HL-60/S4 treated with phorbol 12-myristate 13-acetate at 8.2 ng/mL for 4 days and 3 days (cell line): ENCODE measurements at regions not wholly inside any gene's neighbourhood (a gene's known extent, or its start where the extent isn't known, plus 50 kb on each side); places are given as distances from the start of the nearest gene placed in this dataset.

ENCODE experiments used
- in situ Hi-C: fragments of 300-500 bp; cut with MboI; formaldehyde crosslinking; loops from 2 replicates; pipeline ENCODE4 v1.15.0; 2022; ENCODE audit warnings: low sequenced_read_pairs

GRCh38 chr4:24121395-24122175, 231.7 kb upstream of the PPARGC1A start:
- in situ Hi-C loops, result no loop called here

DNA sequence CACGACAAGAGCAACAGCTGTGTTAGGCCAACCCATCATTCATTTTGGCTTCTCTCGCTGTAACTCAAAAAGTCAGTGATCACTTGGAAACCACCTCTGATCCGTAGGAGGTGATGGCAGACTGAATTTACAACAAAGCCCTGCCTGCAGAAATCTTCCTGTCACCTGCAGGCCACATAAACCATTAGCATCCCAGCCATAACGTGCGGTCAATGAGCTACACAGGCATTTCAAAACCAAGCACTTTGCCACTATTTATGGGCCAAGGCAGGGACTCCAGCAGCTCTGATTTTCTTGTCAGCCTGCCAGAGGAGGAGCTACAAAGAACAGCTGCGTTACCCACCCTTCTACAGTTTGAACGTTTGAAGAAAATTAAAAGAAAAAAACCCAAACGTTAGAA, 228.1 kb upstream of the PPARGC1A start:
- in situ Hi-C loops, result no loop called here

GRCh38 chr4:24116107-24116506, 226.3 kb upstream of the PPARGC1A start:
- in situ Hi-C loops, result no loop called here

- in situ Hi-C loops, result no loop called here
Measured at GRCh38 chr4:24114919-24115500, 225.2 kb upstream of the PPARGC1A start.

GRCh38 chr4:24114444-24114843, 224.6 kb upstream of the PPARGC1A start:
- in situ Hi-C loops, result no loop called here

DNA sequence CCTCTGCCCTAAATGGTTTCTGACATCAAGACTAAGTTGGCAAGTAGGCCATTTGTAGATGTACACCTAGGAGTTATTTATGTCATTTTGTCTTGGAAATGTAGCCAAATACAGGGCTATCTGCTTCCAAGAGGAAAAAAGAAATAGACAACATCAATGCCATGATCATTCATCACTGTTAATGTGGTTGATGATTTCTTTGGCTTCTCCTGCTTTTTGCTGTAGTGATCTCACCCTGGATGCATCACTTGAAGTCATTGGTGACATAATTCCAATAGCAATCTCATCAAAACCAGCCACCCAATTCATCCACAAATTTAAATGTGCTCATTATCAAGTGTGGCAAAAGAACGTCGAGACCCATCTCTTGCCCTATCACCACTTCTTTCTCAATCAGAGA, 222.6 kb upstream of the PPARGC1A start:
- in situ Hi-C loops, result no loop called here

DNA sequence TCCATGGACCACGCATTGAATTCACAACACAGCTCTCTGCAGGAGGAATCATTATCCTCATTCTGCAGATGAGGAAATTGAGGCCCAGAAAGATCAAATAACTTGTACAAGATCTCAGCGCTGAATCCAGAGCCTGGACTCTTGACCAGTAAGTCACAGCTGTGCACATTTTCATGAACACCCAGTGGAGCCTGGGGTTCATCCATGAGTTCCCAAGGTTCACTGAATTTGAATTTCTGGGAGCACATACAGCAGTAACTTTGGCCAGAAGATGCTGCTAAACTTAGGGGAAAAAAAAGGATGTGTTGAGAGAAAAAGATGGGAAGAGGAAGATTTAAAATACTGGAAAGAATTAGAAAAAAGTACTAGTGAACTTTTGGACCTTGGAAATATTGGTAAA, 218.7 kb upstream of the PPARGC1A start:
- in situ Hi-C loops, result no loop called here

- in situ Hi-C loops, result no loop called here
Measured at GRCh38 chr4:24105327-24106038, 215.6 kb upstream of the PPARGC1A start.

GRCh38 chr4:24104158-24104565, 214.3 kb upstream of the PPARGC1A start:
- in situ Hi-C loops, result no loop called here

DNA sequence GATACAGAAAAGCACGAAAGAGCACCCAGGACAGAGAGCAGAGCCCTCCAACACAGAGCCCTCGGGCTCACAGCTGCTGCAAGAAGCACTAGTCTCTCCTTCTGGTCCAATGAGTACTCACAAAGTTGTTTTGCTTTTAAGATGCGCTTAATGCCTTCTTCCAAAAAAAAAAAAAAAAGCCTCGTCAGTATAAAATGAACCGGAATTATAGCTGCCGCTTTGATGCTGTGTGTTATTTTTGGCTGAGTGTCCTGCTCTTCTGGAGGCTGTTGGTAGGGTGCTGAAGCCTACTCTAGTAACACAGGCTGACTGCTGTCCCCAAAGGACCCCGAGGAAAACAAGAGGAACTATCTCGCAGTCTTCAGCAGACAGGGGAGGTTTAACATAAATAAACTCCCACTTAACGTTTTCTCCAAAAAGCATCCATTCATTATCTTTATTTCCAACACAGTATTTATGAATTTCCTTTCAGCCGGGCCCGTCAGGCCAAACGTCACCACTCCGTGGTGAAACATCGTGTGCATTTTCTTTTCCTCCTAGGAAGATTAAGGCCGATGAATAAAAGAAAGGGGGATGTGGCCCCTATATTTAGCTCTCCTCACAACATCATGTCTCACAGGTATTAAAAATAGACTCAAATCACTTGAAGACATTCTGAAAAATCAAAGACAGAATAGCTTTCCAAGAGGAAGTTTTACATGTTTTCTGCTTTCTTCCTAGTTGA, 213.7 kb upstream of the PPARGC1A start:
- in situ Hi-C loops, result no loop called here

DNA sequence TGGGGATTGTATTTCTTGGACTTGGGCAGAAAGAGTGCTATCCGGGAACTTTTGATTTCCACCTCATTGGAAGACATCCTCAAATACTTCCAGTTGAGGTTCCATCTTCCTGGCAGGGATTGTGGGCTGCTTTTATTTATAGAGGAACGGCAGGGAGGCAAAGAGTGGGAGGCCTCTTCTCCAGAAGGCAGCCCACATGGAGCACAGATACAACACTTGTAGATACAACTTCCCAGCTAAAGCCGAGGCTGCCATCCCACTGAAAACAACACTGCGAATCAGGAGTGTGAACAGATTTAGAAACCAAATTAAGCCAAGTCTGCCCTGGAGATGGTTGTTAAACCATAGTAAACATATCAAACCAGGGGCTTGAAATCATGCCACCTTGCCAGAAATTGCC, 212.8 kb upstream of the PPARGC1A start:
- in situ Hi-C loops, result no loop called here

DNA sequence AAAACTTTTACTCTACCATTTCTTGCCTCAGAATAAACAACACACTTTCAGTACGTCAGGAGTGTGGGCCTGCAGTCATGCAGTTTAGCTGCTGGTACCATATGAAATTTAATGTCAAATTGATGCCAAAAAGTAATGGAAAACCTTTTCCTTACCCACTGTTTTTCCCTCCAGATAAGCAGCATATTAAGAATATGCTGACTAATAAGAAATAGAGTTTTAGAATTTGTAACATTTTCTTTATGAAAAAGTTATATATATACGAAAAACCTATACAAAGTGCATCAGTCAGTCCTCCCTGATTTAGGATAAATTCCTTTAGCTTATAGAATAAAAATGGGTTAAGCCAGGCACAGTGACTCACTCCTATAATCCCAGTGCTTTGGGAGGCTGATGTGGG, 206.8 kb upstream of the PPARGC1A start:
- in situ Hi-C loops, result no loop called here

DNA sequence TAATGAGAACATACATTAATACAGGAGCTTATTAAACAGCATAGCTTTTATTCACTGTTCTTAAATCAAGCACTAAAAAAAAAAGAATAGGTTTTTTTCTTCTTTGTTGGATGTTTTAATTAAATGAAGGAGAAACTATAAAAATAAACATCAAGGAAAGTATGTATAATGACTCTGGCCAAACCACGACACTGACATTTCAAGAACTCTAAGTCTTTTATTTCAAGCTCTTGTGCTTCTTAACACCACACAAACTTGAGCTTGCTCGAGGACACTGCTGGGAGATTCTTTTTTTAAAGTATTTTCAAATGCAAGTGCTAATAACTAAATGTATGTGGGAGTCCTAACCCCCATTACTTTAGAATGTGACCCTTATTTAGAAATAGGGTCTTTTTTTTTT, 204.9 kb upstream of the PPARGC1A start:
- in situ Hi-C loops, result no loop called here

DNA sequence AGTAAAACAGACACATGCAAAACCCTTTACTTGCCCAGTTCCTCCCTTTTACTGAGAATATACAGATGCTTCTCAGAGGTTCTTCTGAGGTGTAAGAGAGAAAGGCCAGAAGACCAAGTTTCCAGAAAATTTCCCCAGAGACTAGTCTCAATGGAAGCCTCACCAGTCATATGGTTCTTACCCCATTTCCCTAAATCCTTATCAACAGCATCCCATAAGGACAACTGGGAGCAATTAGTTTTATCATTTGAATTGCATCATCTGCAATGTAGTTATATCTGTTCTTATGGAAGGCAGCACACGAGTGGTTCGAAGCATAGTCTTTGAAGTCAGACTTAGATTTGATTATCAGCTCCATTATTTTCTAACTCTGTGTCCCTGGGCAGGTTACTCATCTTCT, 203.6 kb upstream of the PPARGC1A start:
- in situ Hi-C loops, result no loop called here

DNA sequence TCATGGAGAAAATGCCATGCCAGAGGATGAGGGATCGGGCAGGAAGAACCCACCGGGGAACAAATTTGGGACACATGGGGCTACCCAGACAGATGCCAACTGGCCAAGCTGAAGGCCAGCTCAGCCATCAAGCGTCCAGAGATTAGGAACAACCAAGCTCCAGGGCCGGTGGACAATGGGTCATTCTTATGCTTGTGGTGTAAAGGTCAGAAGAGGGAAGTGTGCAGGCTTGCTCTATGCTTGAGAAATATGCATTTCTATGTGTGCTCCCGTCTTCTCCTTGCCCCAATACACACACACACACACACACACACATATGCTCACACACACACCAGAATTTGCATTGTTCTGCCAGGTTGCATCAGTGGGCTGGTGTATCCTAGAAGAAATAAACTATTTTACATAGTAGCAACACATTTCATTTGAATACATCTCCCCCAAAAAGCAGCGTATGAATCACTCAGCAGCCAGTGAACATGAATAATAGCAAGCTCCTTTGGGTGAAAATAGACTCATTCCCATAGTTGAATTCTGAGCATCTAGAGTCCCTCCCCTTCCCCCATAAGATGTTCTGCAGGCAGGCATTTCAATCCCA, 201.9 kb upstream of the PPARGC1A start:
- in situ Hi-C loops, result no loop called here

DNA sequence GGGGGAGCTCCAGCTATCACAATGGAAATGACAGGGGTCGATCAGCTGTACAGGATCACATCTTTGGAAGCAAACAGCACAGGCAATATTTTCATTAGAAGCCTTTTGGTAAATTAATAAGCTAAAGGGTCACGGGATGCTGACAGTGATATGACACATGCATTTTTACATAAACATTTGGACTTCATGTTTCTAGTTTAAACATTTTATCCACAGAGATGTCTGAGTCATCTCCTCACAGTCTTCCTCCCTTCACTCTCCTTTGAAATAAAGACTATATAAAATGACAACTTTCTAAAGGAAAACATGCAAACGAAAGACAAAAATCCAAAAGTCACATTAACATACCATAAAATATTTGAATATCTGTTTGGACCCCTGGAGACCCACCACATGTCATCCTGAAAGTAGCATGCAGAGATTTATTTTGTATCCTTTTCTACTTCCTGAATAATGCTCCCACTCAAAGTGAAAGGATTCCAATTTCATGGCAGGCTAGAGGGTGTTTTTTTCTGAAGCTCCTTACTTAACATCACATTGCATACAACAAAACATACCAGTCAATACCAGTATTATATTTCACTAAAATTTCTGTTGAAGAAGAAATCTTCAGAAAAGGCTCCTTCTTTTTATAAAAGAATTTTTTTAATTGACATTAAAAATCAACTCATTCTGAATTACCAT, 200.1 kb upstream of the PPARGC1A start:
- in situ Hi-C loops, result no loop called here

DNA sequence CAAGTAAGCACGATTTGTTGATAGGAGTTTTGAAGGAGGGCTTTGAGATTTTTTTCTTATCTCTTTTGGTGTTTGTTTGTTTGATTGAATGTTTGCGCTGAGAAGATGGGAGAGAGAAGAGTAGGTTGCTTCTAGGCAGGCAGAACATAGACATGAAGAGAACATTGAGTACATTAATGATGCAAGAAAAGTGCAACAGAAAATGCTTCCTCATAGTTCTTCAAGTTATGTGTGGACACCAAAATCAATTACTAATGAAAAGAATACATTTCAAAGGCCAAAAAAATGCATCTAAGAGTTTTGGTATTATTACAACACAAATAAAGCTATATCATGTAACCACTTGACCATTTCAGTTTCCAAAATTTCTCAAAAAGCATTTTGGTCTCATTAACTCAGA, 191.0 kb upstream of the PPARGC1A start:
- in situ Hi-C loops, result no loop called here

DNA sequence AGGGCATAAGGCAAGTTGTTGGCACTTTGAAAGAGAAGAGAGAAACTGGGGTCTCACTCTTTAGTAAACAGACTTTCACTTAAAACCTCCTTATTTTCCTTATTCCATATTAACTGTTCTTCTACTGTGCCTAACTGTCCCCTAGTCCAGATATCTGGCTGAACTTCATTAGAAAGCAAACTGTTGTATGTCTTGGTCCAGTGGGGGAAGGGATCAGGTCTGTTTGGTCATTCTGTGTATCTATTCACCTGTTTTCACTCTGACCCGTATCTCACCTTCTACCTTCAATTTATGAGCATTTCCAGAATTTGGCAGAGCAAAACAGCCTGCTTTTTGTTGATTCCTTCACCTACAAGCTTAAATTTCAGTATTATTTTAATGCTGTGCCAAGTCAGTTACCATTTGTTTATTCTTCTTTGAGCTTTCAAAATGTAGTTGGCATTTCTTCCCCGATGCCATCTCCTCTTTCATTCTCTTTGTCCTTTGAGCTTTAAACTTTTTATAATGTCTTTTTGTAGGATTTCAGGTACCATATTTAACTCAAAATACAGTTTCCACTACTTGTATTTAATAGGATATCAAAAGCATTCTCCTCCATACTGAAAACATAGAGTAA, 188.6 kb upstream of the PPARGC1A start:
- in situ Hi-C loops, result no loop called here

DNA sequence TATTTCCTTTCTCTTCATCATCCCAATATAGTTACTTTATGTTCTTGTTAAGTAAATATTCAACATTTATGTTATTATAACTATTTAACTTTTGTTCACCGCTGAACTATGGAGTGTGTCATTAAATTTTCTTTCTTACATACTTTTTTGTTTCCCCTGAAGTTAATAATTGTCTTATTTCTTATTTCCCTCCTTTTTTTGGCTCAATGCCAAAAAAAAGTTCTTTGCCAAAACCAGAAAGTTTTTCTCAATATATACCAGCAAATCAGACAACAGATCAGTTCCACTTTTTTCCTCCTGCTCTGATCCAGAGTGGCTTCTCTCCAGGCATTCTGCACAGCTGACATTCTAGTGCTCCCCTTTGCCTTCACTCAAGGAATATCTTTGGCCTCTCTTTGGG, 187.0 kb upstream of the PPARGC1A start:
- in situ Hi-C loops, result no loop called here

DNA sequence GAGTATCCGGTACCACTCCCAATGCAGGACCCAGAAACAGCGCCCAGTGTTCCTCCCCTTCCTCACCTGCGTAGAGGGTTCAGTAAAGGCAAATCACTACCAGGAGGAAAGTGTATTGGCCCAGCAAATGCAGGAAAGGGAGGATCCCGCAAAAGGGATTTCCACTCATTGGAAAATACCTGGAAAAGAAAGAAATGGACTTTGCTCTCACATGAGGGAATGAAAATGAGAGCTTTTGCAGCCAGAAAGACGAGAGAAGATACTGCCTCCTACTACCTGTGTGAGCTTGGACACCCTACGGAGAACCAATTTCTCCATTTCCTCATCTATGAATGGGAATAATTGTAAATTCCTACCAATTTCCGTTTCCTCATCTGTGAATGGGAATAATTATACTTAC, 184.1 kb upstream of the PPARGC1A start:
- in situ Hi-C loops, result no loop called here
